ENCODE measurements at regions not wholly inside any gene's neighbourhood (a gene's known extent, or its start where the extent isn't known, plus 50 kb on each side); places are given as distances from the start of the nearest gene placed in this dataset.
"Not testable (repeated sequence)": the region's sequence is repeated elsewhere in the genome, so short reads cannot be mapped to it uniquely, and the experiment has no call there.

- Histone ChIP-seq H3K4me1 (ENCODE audit: insufficient read depth) (no peaks in the 10 kb centered on the region), H3K36me3 (ENCODE audit: insufficient read depth) (no peaks in the 10 kb centered on the region), H3K27ac (ENCODE audit: low read depth) (no peak overlapping the region), H3K4me3 (ENCODE audit: low read depth, low read length) (no peak overlapping the region)
- WGBS, result 93% methylated on average over 8 of the region's 8 CpGs
- no peak for DNase-seq (ENCODE audit: extremely low spot score)
These were observed 593.6 kb downstream of the BNC2 start for GRCh38 chr9:16276866-16277265.

- no peak for DNase-seq (ENCODE audit: extremely low spot score)
These were observed 593.0 kb downstream of the BNC2 start for GRCh38 chr9:16277471-16277960.

GRCh38 chr9:16278326-16278999 lies 592.0 kb downstream of the BNC2 start:
- WGBS, result 82% methylated on average over 13 of the region's 13 CpGs
- Histone ChIP-seq H3K4me3 (ENCODE audit: low read depth, low read length) (no peak overlapping the region), H3K4me1 (ENCODE audit: insufficient read depth) (no peaks in the 10 kb centered on the region), H3K36me3 (ENCODE audit: insufficient read depth) (no peaks in the 10 kb centered on the region), H3K27ac (ENCODE audit: low read depth) (no peak overlapping the region)
- no peak for DNase-seq (ENCODE audit: extremely low spot score)

More at GRCh38 chr9:16277471-16277960, 593.0 kb downstream of the BNC2 start:
- WGBS, result 99% methylated on average over 8 of the region's 8 CpGs
- Histone ChIP-seq H3K27ac (ENCODE audit: low read depth) (no peak overlapping the region), H3K36me3 (ENCODE audit: insufficient read depth) (no peaks in the 10 kb centered on the region), H3K4me3 (ENCODE audit: low read depth, low read length) (no peak overlapping the region), H3K4me1 (ENCODE audit: insufficient read depth) (no peaks in the 10 kb centered on the region)

GRCh38 chr9:16281707-16282106 lies 588.8 kb downstream of the BNC2 start:
- H3K4me3 ChIP-seq (ENCODE audit: low read depth, low read length), result no peak overlapping the region
- H3K4me1 ChIP-seq (ENCODE audit: insufficient read depth), result no peaks in the 10 kb centered on the region
- H3K27ac ChIP-seq (ENCODE audit: low read depth), result no peak overlapping the region
- H3K36me3 ChIP-seq (ENCODE audit: insufficient read depth), result no peaks in the 10 kb centered on the region
- 91% methylated on average over 5 of the region's 5 CpGs for WGBS
- no peak for DNase-seq (ENCODE audit: extremely low spot score)

GRCh38 chr9:16282216-16282615 lies 588.3 kb downstream of the BNC2 start:
- Histone ChIP-seq H3K36me3 (ENCODE audit: insufficient read depth) (no peaks in the 10 kb centered on the region), H3K4me3 (ENCODE audit: low read depth, low read length) (no peak overlapping the region), H3K27ac (ENCODE audit: low read depth) (no peak overlapping the region), H3K4me1 (ENCODE audit: insufficient read depth) (no peaks in the 10 kb centered on the region)
- no peak for DNase-seq (ENCODE audit: extremely low spot score)
- WGBS, result 67% methylated on average over 2 of the region's 2 CpGs

- no peaks in the 10 kb centered on the region for H3K4me1 ChIP-seq (ENCODE audit: insufficient read depth)
- no peak overlapping the region for H3K4me3 ChIP-seq (ENCODE audit: low read depth, low read length)
- H3K36me3 ChIP-seq (ENCODE audit: insufficient read depth), result no peaks in the 10 kb centered on the region
- no peak overlapping the region for H3K27ac ChIP-seq (ENCODE audit: low read depth)
- no peak for DNase-seq (ENCODE audit: extremely low spot score)
- 82% methylated on average over 9 of the region's 9 CpGs for WGBS
These were observed 587.8 kb downstream of the BNC2 start for GRCh38 chr9:16282718-16283117.

- Histone ChIP-seq H3K36me3 (ENCODE audit: insufficient read depth) (no peaks in the 10 kb centered on the region), H3K4me3 (ENCODE audit: low read depth, low read length) (no peak overlapping the region), H3K4me1 (ENCODE audit: insufficient read depth) (no peaks in the 10 kb centered on the region), H3K27ac (ENCODE audit: low read depth) (no peak overlapping the region)
- no peak for DNase-seq (ENCODE audit: extremely low spot score)
- WGBS, result 79% methylated on average over 7 of the region's 7 CpGs
These were observed 584.3 kb downstream of the BNC2 start for GRCh38 chr9:16286160-16286559.

GRCh38 chr9:16289639-16290038 lies 580.8 kb downstream of the BNC2 start:
- no peak overlapping the region for H3K27ac ChIP-seq (ENCODE audit: low read depth)
- H3K4me3 ChIP-seq (ENCODE audit: low read depth, low read length), result no peak overlapping the region
- no peaks in the 10 kb centered on the region for H3K36me3 ChIP-seq (ENCODE audit: insufficient read depth)
- no peaks in the 10 kb centered on the region for H3K4me1 ChIP-seq (ENCODE audit: insufficient read depth)
- 90% methylated on average over 3 of the region's 3 CpGs for WGBS
- DNase-seq (ENCODE audit: extremely low spot score), result no peak

GRCh38 chr9:16290169-16290568 lies 580.3 kb downstream of the BNC2 start:
- Histone ChIP-seq H3K27ac (ENCODE audit: low read depth) (no peak overlapping the region), H3K4me1 (ENCODE audit: insufficient read depth) (no peaks in the 10 kb centered on the region), H3K36me3 (ENCODE audit: insufficient read depth) (no peaks in the 10 kb centered on the region), H3K4me3 (ENCODE audit: low read depth, low read length) (no peak overlapping the region)
- 77% methylated on average over 5 of the region's 5 CpGs for WGBS
- DNase-seq (ENCODE audit: extremely low spot score), result no peak

- no peaks in the 10 kb centered on the region for H3K4me1 ChIP-seq (ENCODE audit: insufficient read depth)
- H3K4me3 ChIP-seq (ENCODE audit: low read depth, low read length), result no peak overlapping the region
- no peak for DNase-seq (ENCODE audit: extremely low spot score)
- H3K36me3 ChIP-seq (ENCODE audit: insufficient read depth), result no peaks in the 10 kb centered on the region
- H3K27ac ChIP-seq (ENCODE audit: low read depth), result no peak overlapping the region
- WGBS, result 94% methylated on average over 4 of the region's 4 CpGs
These were observed 578.5 kb downstream of the BNC2 start for GRCh38 chr9:16291921-16292320.

GRCh38 chr9:16293610-16294009 lies 576.9 kb downstream of the BNC2 start:
- H3K36me3 ChIP-seq (ENCODE audit: insufficient read depth), result no peaks in the 10 kb centered on the region
- no peak overlapping the region for H3K4me3 ChIP-seq (ENCODE audit: low read depth, low read length)
- no peak overlapping the region for H3K27ac ChIP-seq (ENCODE audit: low read depth)
- DNase-seq (ENCODE audit: extremely low spot score), result no peak
- no peaks in the 10 kb centered on the region for H3K4me1 ChIP-seq (ENCODE audit: insufficient read depth)
- 73% methylated on average over 2 of the region's 2 CpGs for WGBS

- no peak for DNase-seq (ENCODE audit: extremely low spot score)
- H3K4me3 ChIP-seq (ENCODE audit: low read depth, low read length), result no peak overlapping the region
- H3K27ac ChIP-seq (ENCODE audit: low read depth), result no peak overlapping the region
- no peaks in the 10 kb centered on the region for H3K4me1 ChIP-seq (ENCODE audit: insufficient read depth)
- 61% methylated on average over 7 of the region's 7 CpGs for WGBS
- H3K36me3 ChIP-seq (ENCODE audit: insufficient read depth), result no peaks in the 10 kb centered on the region
These were observed 576.2 kb downstream of the BNC2 start for GRCh38 chr9:16294133-16294770.

GRCh38 chr9:16294940-16295339 lies 575.5 kb downstream of the BNC2 start:
- 80% methylated on average over 5 of the region's 5 CpGs for WGBS
- not testable (repeated sequence) for H3K4me1 ChIP-seq (ENCODE audit: insufficient read depth); H3K4me3 ChIP-seq (ENCODE audit: low read depth, low read length); H3K36me3 ChIP-seq (ENCODE audit: insufficient read depth); DNase-seq (ENCODE audit: extremely low spot score); H3K27ac ChIP-seq (ENCODE audit: low read depth)

GRCh38 chr9:16299368-16299767 lies 571.1 kb downstream of the BNC2 start:
- H3K4me3 ChIP-seq (ENCODE audit: low read depth, low read length); H3K27ac ChIP-seq (ENCODE audit: low read depth); H3K36me3 ChIP-seq (ENCODE audit: insufficient read depth); H3K4me1 ChIP-seq (ENCODE audit: insufficient read depth); DNase-seq (ENCODE audit: extremely low spot score): not testable (repeated sequence)
- whole genome bisulfite sequencing, result 72% methylated on average over 3 of the region's 3 CpGs
